ENCODE measurements at regions not wholly inside any gene's neighbourhood (a gene's known extent, or its start where the extent isn't known, plus 50 kb on each side); places are given as distances from the start of the nearest gene placed in this dataset.

DNA sequence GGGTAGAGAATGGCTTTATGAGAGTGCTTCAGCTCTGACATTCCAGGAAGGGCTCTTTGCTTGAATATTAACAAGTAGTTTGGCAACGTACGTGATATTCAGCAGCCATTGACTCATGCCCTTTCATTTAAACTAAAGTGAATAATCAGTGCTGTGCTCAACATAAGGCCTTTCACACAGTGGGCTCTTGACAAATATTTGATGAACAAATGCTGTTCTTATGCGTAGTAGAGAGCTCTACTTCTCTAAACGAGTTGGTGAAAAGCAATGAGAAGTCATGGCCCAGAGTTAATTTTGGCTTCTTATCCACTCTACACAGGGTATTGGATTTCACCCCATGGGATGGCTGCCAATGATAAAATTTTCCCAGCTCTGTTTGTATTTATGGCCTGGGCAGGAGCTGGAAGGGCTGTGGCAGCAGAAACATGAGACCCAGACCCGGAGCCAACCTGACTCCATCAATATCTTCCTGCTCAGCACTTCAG, 338.9 kb downstream of the CCDC85A start:
- TF ChIP-seq, protein P1, sequence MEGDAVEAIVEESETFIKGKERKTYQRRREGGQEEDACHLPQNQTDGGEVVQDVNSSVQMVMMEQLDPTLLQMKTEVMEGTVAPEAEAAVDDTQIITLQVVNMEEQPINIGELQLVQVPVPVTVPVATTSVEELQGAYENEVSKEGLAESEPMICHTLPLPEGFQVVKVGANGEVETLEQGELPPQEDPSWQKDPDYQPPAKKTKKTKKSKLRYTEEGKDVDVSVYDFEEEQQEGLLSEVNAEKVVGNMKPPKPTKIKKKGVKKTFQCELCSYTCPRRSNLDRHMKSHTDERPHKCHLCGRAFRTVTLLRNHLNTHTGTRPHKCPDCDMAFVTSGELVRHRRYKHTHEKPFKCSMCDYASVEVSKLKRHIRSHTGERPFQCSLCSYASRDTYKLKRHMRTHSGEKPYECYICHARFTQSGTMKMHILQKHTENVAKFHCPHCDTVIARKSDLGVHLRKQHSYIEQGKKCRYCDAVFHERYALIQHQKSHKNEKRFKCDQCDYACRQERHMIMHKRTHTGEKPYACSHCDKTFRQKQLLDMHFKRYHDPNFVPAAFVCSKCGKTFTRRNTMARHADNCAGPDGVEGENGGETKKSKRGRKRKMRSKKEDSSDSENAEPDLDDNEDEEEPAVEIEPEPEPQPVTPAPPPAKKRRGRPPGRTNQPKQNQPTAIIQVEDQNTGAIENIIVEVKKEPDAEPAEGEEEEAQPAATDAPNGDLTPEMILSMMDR (IDR thresholded peaks at IDR 0.05; ENCODE audit: insufficient read depth, low read length, poor library complexity, severe bottlenecking), result no peak
- no peak for TF ChIP-seq EZH2phosphoT487 (conservative IDR thresholded peaks at IDR 0.05; ENCODE audit: low read length)

Data from SU-DHL-6 (cell line).